ENCODE measurements at regions not wholly inside any gene's neighbourhood (a gene's known extent, or its start where the extent isn't known, plus 50 kb on each side); places are given as distances from the start of the nearest gene placed in this dataset.

GRCh38 chr16:74053312-74053711, 243.3 kb upstream of the PSMD7 start:
- TF ChIP-seq, protein P1, sequence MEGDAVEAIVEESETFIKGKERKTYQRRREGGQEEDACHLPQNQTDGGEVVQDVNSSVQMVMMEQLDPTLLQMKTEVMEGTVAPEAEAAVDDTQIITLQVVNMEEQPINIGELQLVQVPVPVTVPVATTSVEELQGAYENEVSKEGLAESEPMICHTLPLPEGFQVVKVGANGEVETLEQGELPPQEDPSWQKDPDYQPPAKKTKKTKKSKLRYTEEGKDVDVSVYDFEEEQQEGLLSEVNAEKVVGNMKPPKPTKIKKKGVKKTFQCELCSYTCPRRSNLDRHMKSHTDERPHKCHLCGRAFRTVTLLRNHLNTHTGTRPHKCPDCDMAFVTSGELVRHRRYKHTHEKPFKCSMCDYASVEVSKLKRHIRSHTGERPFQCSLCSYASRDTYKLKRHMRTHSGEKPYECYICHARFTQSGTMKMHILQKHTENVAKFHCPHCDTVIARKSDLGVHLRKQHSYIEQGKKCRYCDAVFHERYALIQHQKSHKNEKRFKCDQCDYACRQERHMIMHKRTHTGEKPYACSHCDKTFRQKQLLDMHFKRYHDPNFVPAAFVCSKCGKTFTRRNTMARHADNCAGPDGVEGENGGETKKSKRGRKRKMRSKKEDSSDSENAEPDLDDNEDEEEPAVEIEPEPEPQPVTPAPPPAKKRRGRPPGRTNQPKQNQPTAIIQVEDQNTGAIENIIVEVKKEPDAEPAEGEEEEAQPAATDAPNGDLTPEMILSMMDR (IDR thresholded peaks at IDR 0.05): no peak
- TF ChIP-seq, protein P2, sequence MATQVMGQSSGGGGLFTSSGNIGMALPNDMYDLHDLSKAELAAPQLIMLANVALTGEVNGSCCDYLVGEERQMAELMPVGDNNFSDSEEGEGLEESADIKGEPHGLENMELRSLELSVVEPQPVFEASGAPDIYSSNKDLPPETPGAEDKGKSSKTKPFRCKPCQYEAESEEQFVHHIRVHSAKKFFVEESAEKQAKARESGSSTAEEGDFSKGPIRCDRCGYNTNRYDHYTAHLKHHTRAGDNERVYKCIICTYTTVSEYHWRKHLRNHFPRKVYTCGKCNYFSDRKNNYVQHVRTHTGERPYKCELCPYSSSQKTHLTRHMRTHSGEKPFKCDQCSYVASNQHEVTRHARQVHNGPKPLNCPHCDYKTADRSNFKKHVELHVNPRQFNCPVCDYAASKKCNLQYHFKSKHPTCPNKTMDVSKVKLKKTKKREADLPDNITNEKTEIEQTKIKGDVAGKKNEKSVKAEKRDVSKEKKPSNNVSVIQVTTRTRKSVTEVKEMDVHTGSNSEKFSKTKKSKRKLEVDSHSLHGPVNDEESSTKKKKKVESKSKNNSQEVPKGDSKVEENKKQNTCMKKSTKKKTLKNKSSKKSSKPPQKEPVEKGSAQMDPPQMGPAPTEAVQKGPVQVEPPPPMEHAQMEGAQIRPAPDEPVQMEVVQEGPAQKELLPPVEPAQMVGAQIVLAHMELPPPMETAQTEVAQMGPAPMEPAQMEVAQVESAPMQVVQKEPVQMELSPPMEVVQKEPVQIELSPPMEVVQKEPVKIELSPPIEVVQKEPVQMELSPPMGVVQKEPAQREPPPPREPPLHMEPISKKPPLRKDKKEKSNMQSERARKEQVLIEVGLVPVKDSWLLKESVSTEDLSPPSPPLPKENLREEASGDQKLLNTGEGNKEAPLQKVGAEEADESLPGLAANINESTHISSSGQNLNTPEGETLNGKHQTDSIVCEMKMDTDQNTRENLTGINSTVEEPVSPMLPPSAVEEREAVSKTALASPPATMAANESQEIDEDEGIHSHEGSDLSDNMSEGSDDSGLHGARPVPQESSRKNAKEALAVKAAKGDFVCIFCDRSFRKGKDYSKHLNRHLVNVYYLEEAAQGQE (IDR thresholded peaks at IDR 0.05; ENCODE audit: insufficient read depth in 1 of 2, low read depth in 2 of 2, low read length in 1 of 2): no peak
- no peak for TF ChIP-seq SIN3A (IDR thresholded peaks at IDR 0.05; ENCODE audit: borderline replicate concordance, insufficient read depth, low read depth, low read length)

Measured in Panc1 (cell line).